A673 (cell line): ENCODE measurements at regions not wholly inside any gene's neighbourhood (a gene's known extent, or its start where the extent isn't known, plus 50 kb on each side); places are given as distances from the start of the nearest gene placed in this dataset.
"Not testable (repeated sequence)": the region's sequence is repeated elsewhere in the genome, so short reads cannot be mapped to it uniquely, and the experiment has no call there.

ENCODE experiments used
- BruUV-seq: library from RNA; stranded (reverse); fragments of 400-500 nt; replicated peaks from 2 replicates; lab custom pipeline; 2021; lab: Mats Ljungman, UMichigan
- CTCF ChIA-PET: fragments of 300-600 bp; sonication (Branson Sonifier 250); formaldehyde crosslinking; loops from one replicate; lab custom pipeline; 2022; ENCODE audit warnings: antibody characterized with exemption; lab: Charles Lee
- POLR2A ChIA-PET: fragments of 300-600 bp; sonication (Branson Sonifier 250); formaldehyde crosslinking; loops from one replicate; lab custom pipeline; 2022; ENCODE audit warnings: antibody characterized with exemption; ENCODE audit not compliant: low non-redundant PET; lab: Charles Lee
- DNase-seq: peaks from one replicate; pipeline ENCODE4 v3.0.0-alpha.2; 2015; ENCODE audit warnings: low spot score
- H3K27ac ChIP-seq: fragments of 200-600 bp; sonication (generic); 2 replicates; pipeline ENCODE4 v1.5.1; 2016; ENCODE audit warnings: mixed run types, low read depth, mild to moderate bottlenecking, mixed read lengths, antibody characterized with exemption, low read length; ENCODE audit not compliant: poor library complexity, severe bottlenecking
- H3K27me3 ChIP-seq: fragments of 200-600 bp; sonication (generic); replicated peaks from 2 replicates; pipeline ENCODE4 v1.6.1; 2017; ENCODE audit warnings: mixed run types, low read depth, mild to moderate bottlenecking, mixed read lengths, antibody characterized with exemption, low read length; ENCODE audit not compliant: insufficient read depth, poor library complexity
- H3K36me3 ChIP-seq: fragments of 200-600 bp; sonication (generic); 2 replicates; pipeline ENCODE4 v1.6.1; 2016; ENCODE audit warnings: mixed run types, mild to moderate bottlenecking, mixed read lengths, antibody characterized with exemption, low read length; ENCODE audit not compliant: insufficient read depth, poor library complexity, severe bottlenecking
- H3K4me1 ChIP-seq: fragments of 200-600 bp; sonication (generic); 2 replicates; pipeline ENCODE4 v1.6.1; 2017; ENCODE audit warnings: mixed run types, mild to moderate bottlenecking, mixed read lengths, antibody characterized with exemption, low read length; ENCODE audit not compliant: insufficient read depth, poor library complexity, severe bottlenecking
- H3K4me3 ChIP-seq: fragments of 200-600 bp; sonication (generic); 2 replicates; pipeline ENCODE4 v1.5.1; 2016; ENCODE audit warnings: low read depth, mixed run types, mild to moderate bottlenecking, mixed read lengths, low read length; ENCODE audit not compliant: poor library complexity, severe bottlenecking
- H3K9me3 ChIP-seq: fragments of 200-600 bp; sonication (generic); 2 replicates; pipeline ENCODE4 v1.6.1; 2016; ENCODE audit warnings: mixed run types, low read depth, mild to moderate bottlenecking, mixed read lengths, antibody characterized with exemption, low read length; ENCODE audit not compliant: poor library complexity, severe bottlenecking
- CTCF ChIP-seq: fragments of 300-800, 200-600 bp; sonication (generic); conservative IDR thresholded peaks from 2 replicates; pipeline ENCODE4 v1.5.1; 2017; ENCODE audit warnings: low read depth, mild to moderate bottlenecking, antibody characterized with exemption, low read length, moderate library complexity, mixed read lengths
- EZH2 ChIP-seq: fragments of 200-600 bp; sonication (generic); IDR thresholded peaks from 2 replicates; pipeline ENCODE4 v1.6.1; 2017; ENCODE audit warnings: borderline replicate concordance, low read depth, mild to moderate bottlenecking, mixed read lengths, antibody characterized with exemption, low read length; ENCODE audit not compliant: poor library complexity, severe bottlenecking
- intact Hi-C: fragments of 100-400 bp; cut with micrococcal nuclease; formaldehyde crosslinking; loops from one replicate; pipeline ENCODE4 v1.10.0; 2022; ENCODE audit not compliant: unreplicated experiment

- POLR2A ChIA-PET = no interaction called here
- CTCF ChIA-PET = no interaction called here
- DNase-seq = peak; percentile 35
These were observed 945.2 kb upstream of the C9orf72 start for GRCh38 chr9:28518439-28518838.

DNA sequence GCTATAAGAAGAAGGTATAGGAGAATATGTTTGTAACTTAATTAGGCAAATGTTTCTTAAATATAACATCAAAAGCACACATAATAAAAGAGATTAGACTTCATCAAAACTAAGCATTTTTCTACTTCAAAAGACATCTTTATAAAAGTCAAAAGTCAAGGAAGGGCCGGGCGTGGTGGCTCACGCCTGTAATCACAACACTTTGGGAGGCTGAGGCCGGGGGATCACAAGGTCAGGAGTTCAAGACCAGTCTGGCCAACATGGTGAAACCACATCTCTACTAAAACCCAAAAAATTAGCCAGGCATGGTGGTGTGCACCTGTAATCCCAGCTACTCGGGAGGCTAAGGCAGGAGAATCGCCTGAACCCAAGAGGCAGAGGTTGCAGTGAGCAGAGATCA lies 951.0 kb upstream of the C9orf72 start:
- CTCF ChIA-PET, intact Hi-C loops: not testable (repeated sequence)

More at GRCh38 chr9:28518439-28518838, 945.2 kb upstream of the C9orf72 start:
- TF ChIP-seq EZH2 (no peak), CTCF (no peak)
- no peaks in the 10 kb centered on the region for H3K4me1 ChIP-seq
- BruUV-seq = no TSS peak
- no peaks in the 10 kb centered on the region for H3K9me3 ChIP-seq
- H3K4me3 ChIP-seq = no peak overlapping the region
- H3K27me3 ChIP-seq = no peaks in the 10 kb centered on the region
- H3K27ac ChIP-seq = no peak overlapping the region
- no peaks in the 10 kb centered on the region for H3K36me3 ChIP-seq
- intact Hi-C loops = no loop called here

GRCh38 chr9:28528049-28528448 lies 954.8 kb upstream of the C9orf72 start:
- POLR2A ChIA-PET = no interaction called here
- TF ChIP-seq CTCF (no peak), EZH2 (no peak)
- Histone ChIP-seq H3K27me3 (no peaks in the 10 kb centered on the region), H3K27ac (no peak overlapping the region), H3K4me1 (peaks cover 4% of the 10 kb centered on the region), H3K36me3 (no peaks in the 10 kb centered on the region), H3K4me3 (no peak overlapping the region), H3K9me3 (no peaks in the 10 kb centered on the region)
- no peak for DNase-seq
- intact Hi-C loops = no loop called here
- no TSS peak for BruUV-seq
- CTCF ChIA-PET = no interaction called here

More for the DNA sequence above, 951.0 kb upstream of the C9orf72 start:
- H3K4me3 ChIP-seq, DNase-seq, H3K4me1 ChIP-seq, H3K27ac ChIP-seq, POLR2A ChIA-PET, H3K27me3 ChIP-seq, H3K36me3 ChIP-seq, BruUV-seq, H3K9me3 ChIP-seq: not testable (repeated sequence)

DNA sequence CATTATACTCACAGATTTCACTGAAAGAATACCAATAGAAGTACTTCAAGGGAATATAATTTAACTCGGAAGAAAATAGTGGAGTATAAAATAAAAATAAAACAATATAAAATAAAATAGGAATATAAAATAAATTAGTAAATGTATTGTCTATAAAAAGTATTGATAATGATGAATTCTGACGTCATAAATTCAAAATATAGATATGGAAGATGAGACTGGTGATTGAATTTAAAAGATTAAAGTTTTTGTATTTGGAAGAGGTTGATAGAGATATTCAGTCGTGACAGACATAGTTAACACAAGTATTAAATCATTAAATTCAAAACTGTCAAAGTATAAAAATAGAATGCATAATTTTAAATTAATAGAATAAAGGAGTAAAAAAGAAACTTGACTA lies 964.9 kb upstream of the C9orf72 start:
- DNase-seq = no peak
- TF ChIP-seq EZH2 = no peak
- no peak for TF ChIP-seq CTCF
- Histone ChIP-seq H3K4me3 (no peak overlapping the region), H3K36me3 (no peaks in the 10 kb centered on the region), H3K9me3 (no peaks in the 10 kb centered on the region), H3K27ac (no peak overlapping the region), H3K4me1 (peaks cover 7% of the 10 kb centered on the region), H3K27me3 (no peaks in the 10 kb centered on the region)
- no TSS peak for BruUV-seq
- CTCF ChIA-PET = no interaction called here
- intact Hi-C loops = no loop called here
- POLR2A ChIA-PET = no interaction called here
